ENCODE measurements at regions not wholly inside any gene's neighbourhood (a gene's known extent, or its start where the extent isn't known, plus 50 kb on each side); places are given as distances from the start of the nearest gene placed in this dataset.

DNA sequence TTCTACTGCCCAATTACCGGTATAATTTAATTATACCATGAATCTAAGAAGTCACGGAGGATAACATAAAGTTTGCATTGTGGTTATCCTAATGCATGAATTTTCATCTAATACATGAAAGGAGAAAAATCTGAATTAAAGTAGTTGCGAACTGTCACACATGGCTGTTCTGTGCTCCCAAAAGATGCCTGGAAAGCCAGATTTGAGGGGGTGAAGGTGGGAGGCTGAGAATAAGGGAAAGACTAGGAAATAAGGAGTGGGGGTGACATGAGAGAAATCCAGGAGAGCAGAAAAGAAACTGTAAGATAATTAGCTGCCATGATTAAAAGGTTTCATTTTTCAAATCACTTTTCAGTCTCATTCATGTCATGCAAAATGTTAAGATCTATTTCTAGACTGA, 1582.7 kb downstream of the STIM2 start:
- Histone ChIP-seq H3K27ac (replicated peaks in 1 of 4) (no peak overlapping the region), H3K36me3 (no peaks in the 10 kb centered on the region), H3K4me1 (no peaks in the 10 kb centered on the region), H3K4me3 (no peak overlapping the region), H3K27me3 (no peaks in the 10 kb centered on the region), H3K9me3 (no peaks in the 10 kb centered on the region)
- DNase-seq (ENCODE audit: extremely low spot score), result no peak
- TF ChIP-seq EP300 (IDR thresholded peaks at IDR 0.05), result no peak
- intact Hi-C loops (cut with DNase I), result no loop called here
- WGBS, result 89% methylated on average over 3 of the region's 3 CpGs

DNA sequence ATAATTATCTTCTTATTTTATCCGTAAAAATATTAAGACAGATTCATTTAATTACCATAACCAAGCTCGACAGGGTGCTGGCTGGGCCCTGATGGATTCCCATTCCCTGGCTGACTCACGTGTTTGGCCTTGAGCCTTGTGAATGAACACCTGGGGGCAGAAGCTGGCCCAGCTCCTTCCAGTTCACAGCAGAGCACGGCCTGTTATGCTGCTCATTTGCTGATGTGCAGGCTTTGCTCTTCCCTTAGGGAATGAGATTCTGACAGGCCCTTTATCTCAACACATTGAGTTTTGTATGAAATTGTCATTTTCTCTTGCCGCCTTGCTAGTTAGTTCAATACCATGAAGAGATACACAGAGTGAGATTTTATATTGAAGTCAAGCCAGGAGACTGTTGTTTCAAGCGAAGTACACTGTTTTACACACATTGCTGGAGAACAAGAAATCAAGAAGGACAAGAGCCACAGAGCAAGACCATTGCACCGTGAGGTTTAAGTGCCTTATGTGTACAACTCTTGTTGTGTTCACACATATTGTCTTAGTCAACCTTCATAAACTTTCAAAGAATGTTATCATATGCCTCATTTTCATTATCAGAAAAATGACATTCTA, 1583.3 kb downstream of the STIM2 start:
- TF ChIP-seq, protein P1, sequence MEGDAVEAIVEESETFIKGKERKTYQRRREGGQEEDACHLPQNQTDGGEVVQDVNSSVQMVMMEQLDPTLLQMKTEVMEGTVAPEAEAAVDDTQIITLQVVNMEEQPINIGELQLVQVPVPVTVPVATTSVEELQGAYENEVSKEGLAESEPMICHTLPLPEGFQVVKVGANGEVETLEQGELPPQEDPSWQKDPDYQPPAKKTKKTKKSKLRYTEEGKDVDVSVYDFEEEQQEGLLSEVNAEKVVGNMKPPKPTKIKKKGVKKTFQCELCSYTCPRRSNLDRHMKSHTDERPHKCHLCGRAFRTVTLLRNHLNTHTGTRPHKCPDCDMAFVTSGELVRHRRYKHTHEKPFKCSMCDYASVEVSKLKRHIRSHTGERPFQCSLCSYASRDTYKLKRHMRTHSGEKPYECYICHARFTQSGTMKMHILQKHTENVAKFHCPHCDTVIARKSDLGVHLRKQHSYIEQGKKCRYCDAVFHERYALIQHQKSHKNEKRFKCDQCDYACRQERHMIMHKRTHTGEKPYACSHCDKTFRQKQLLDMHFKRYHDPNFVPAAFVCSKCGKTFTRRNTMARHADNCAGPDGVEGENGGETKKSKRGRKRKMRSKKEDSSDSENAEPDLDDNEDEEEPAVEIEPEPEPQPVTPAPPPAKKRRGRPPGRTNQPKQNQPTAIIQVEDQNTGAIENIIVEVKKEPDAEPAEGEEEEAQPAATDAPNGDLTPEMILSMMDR (IDR thresholded peaks at IDR 0.05), result no peak
- TF ChIP-seq POLR2A (IDR thresholded peaks at IDR 0.05; ENCODE audit: low read depth), result no peak
- no peak for TF ChIP-seq POLR2AphosphoS5 (IDR thresholded peaks at IDR 0.05)
- TF ChIP-seq EP300 (IDR thresholded peaks at IDR 0.05), result no peak
- WGBS, result 67% methylated on average over 7 of the region's 7 CpGs
- Histone ChIP-seq H3K27ac (replicated peaks in 1 of 4) (no peak overlapping the region), H3K36me3 (no peaks in the 10 kb centered on the region), H3K4me3 (no peak overlapping the region), H3K27me3 (no peaks in the 10 kb centered on the region), H3K9me3 (no peaks in the 10 kb centered on the region), H3K4me1 (no peaks in the 10 kb centered on the region)
- no peak for DNase-seq (ENCODE audit: extremely low spot score)
- intact Hi-C loops (cut with DNase I), result no loop called here

DNA sequence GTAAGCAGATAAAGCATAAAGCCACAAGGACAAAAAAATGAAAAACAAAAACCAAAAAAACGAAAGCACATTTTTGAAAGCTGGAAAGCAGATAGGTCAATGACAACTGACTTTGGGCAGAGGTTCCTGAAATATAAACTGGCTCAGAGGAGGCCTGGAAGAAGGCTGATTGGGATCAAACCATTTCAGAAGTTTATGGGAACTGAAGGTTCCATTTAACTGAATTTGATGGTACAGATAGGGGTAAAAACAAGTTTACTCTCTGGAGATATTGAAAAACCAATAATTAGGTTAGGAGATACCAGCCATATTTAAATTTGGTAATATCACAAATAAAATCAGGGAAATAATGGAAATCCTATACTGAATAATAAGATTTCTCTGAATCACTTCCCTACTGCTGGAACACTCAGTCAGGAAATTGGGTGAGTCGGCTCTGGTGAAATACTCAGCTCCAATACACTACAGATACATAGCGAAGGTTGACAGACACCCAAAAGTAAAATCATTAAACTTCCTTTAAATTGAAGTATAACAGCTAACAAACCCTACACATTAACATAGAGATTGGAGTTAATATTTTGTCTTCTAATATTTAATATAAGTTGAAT, 1584.3 kb downstream of the STIM2 start:
- Histone ChIP-seq H3K4me3 (no peak overlapping the region), H3K36me3 (no peaks in the 10 kb centered on the region), H3K9me3 (no peaks in the 10 kb centered on the region), H3K27ac (replicated peaks in 1 of 4) (no peak overlapping the region), H3K4me1 (no peaks in the 10 kb centered on the region), H3K27me3 (no peaks in the 10 kb centered on the region)
- intact Hi-C loops (cut with DNase I), result no loop called here
- 89% methylated on average over 3 of the region's 3 CpGs for WGBS
- TF ChIP-seq EP300 (IDR thresholded peaks at IDR 0.05) (no peak), POLR2A (IDR thresholded peaks at IDR 0.05; ENCODE audit: low read depth) (no peak)
- TF ChIP-seq, protein P1 (IDR thresholded peaks at IDR 0.05), result no peak
- no peak for DNase-seq (ENCODE audit: extremely low spot score)

DNA sequence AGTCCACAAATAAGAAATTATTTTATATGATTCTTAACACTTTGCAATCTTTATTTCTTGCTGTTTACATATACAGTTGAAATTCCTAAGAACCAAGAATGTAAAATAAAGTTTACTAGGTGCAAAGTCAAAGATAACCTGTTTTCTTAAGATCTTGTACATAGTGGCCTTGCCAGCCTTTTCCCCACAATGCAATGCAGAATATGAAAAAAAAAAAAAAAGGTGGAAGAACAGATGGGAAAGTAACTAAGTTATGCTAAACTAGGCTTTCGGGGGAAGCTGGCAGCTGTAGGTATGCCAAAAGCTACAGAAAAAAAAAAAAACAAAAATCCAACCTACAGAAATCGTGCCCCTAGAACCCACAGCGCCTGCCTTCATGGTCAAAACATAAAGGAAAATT, 1588.4 kb downstream of the STIM2 start:
- H3K9me3 ChIP-seq, result no peaks in the 10 kb centered on the region
- TF ChIP-seq POLR2A (IDR thresholded peaks at IDR 0.05; ENCODE audit: low read depth), result no peak
- no peak for TF ChIP-seq POLR2AphosphoS5 (IDR thresholded peaks at IDR 0.05)
- TF ChIP-seq EP300 (IDR thresholded peaks at IDR 0.05), result no peak
- TF ChIP-seq, protein P1 (IDR thresholded peaks at IDR 0.05), result no peak
- intact Hi-C loops (cut with DNase I), result no loop called here
- 79% methylated on average over 3 of the region's 3 CpGs for WGBS
- no peaks in the 10 kb centered on the region for H3K4me1 ChIP-seq
- no peaks in the 10 kb centered on the region for H3K36me3 ChIP-seq
- H3K4me3 ChIP-seq, result no peak overlapping the region
- H3K27ac ChIP-seq (replicated peaks in 1 of 4), result no peak overlapping the region
- DNase-seq (ENCODE audit: extremely low spot score), result no peak
- H3K27me3 ChIP-seq, result no peaks in the 10 kb centered on the region

DNA sequence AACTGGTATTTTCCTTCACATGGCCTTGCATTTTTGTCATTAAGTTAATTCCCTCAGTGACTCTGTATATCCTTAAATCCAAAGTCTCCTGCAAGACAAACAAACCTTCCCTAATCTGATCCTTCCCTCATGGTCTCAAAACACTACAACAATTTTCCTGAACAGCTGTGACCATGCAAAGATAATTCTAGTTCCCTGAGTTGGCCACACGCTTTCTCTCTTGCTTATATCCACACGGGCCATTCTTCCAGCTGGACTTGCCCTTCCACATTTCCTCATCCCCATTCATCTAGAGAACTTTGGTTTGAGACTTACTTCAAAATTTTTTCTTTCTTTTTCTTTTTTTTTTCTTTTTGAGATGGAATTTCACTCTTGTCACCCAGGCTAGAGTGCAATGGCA, 1590.7 kb downstream of the STIM2 start:
- no peak for DNase-seq (ENCODE audit: extremely low spot score)
- no peak overlapping the region for H3K4me3 ChIP-seq
- intact Hi-C loops (cut with DNase I), result no loop called here
- H3K4me1 ChIP-seq, result no peaks in the 10 kb centered on the region
- no peaks in the 10 kb centered on the region for H3K27me3 ChIP-seq
- WGBS, result 76% methylated on average over 2 of the region's 2 CpGs
- H3K27ac ChIP-seq (replicated peaks in 1 of 4), result no peak overlapping the region
- TF ChIP-seq POLR2AphosphoS5 (IDR thresholded peaks at IDR 0.05) (no peak), EP300 (IDR thresholded peaks at IDR 0.05) (no peak), POLR2A (IDR thresholded peaks at IDR 0.05; ENCODE audit: low read depth) (no peak)
- TF ChIP-seq, protein P1 (IDR thresholded peaks at IDR 0.05), result no peak
- H3K9me3 ChIP-seq, result no peaks in the 10 kb centered on the region
- H3K36me3 ChIP-seq, result no peaks in the 10 kb centered on the region

Data from esophagus muscularis mucosa (tissue), 4 donors.